Endothelial cell of umbilical vein (primary cell): ENCODE measurements at regions not wholly inside any gene's neighbourhood (a gene's known extent, or its start where the extent isn't known, plus 50 kb on each side); places are given as distances from the start of the nearest gene placed in this dataset.

ENCODE experiments used
- CTCF ChIP-seq, 2 donors: IDR thresholded peaks; 1 replicate in 1 of 2; 2 replicates in 1 of 2; pipeline ENCODE4 v1.5.1; 2011; ENCODE audit warnings: low read length in 2 of 2, mild to moderate bottlenecking in 2 of 2, moderate library complexity in 2 of 2, control low read depth in 1 of 2, inconsistent platforms in 1 of 2, low read depth in 1 of 2; ENCODE audit not compliant: insufficient read depth in 1 of 2; ENCODE audit errors: extremely low read depth in 1 of 2
- EZH2 ChIP-seq: IDR thresholded peaks from 2 replicates; pipeline ENCODE4 v1.6.1; 2012; ENCODE audit warnings: borderline replicate concordance, low read depth, mild to moderate bottlenecking, moderate library complexity, low read length, inconsistent platforms; ENCODE audit not compliant: severe bottlenecking
- FOS ChIP-seq: IDR thresholded peaks from 2 replicates; pipeline ENCODE4 v1.6.1; 2011; ENCODE audit warnings: mild to moderate bottlenecking, low read length, moderate library complexity, borderline replicate concordance; ENCODE audit not compliant: insufficient read depth
- MAX ChIP-seq: IDR thresholded peaks from 2 replicates; pipeline ENCODE4 v1.6.1; 2011; ENCODE audit not compliant: insufficient read depth, insufficient read length
- POLR2A ChIP-seq: IDR thresholded peaks from 2 replicates; pipeline ENCODE4 v1.6.1; 2012; ENCODE audit warnings: low read depth, mild to moderate bottlenecking, control low read depth, low read length

GRCh38 chr5:97851036-97851435, 668.0 kb upstream of the RIOK2 start:
- TF ChIP-seq EZH2 (no peak), MAX (no peak), CTCF (IDR thresholded peaks at IDR 0.05; ENCODE audit: extremely low read depth in 1 of 2, insufficient read depth in 1 of 2, low read depth in 1 of 2, low read length in 2 of 2) (no peak), POLR2A (no peak), FOS (no peak)
